GM23248 (cell line): ENCODE measurements at regions not wholly inside any gene's neighbourhood (a gene's known extent, or its start where the extent isn't known, plus 50 kb on each side); places are given as distances from the start of the nearest gene placed in this dataset.
"Not testable (repeated sequence)": the region's sequence is repeated elsewhere in the genome, so short reads cannot be mapped to it uniquely, and the experiment has no call there.

Source experiments
- EZH2 ChIP-seq: fragments of 200-600 bp; sonication (generic); IDR thresholded peaks from 2 replicates; pipeline ENCODE4 v1.6.1; 2018; ENCODE audit warnings: antibody characterized with exemption, mild to moderate bottlenecking; ENCODE audit not compliant: insufficient read depth, poor library complexity, severe bottlenecking
- EZH2phosphoT487 ChIP-seq: fragments of 200-600 bp; sonication (generic); IDR thresholded peaks from 2 replicates; pipeline ENCODE4 v1.6.1; 2018; ENCODE audit warnings: antibody characterized with exemption, moderate library complexity, mild to moderate bottlenecking, low read depth; ENCODE audit not compliant: insufficient read depth

DNA sequence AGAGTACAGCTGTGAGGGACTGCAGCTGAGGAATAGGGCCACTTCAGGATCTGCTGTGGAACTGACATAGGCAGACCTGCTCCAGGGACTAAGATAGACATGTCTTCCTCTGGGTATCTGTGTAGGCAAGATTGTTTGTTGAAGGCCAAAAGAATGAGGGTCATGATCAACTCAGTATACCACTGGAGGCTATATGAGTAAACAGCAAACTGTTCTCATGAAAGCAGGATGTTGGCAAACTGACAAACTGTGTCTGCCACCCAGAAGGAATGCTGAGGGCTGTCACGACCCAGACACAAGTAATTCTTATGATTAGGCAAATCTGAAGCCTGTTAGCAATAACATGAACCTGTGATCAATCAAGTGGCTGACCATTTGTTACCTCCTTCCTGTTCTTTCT lies 910.5 kb downstream of the TLE4 start:
- TF ChIP-seq EZH2, EZH2phosphoT487: not testable (repeated sequence)
